ENCODE measurements at regions not wholly inside any gene's neighbourhood (a gene's known extent, or its start where the extent isn't known, plus 50 kb on each side); places are given as distances from the start of the nearest gene placed in this dataset.

DNA sequence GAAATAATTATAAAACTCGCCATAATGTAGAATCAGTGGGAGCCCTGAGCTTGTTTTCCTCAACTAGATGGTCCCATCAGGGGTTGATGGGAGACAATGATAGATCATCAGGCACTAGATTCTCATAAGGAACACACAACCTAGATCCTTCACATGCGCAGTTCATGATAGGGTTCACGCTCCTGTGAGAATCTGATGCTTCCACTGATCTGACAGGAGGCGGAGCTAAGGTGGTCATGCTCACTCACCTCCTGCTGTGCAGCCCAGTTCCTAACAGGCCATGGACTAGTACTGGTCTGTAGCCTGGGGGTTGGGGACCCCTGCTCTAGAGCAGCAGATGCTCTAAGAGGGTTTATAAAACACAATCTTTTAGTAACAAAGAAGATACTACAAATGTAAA lies 183.6 kb downstream of the ANXA2 start:
- DNase-seq (ENCODE audit: low read depth, low spot score) (no peak), ATAC-seq (no peak), FAIRE-seq (no peak)
- ChIA-PET CTCF (no interaction called here), RAD21 (ENCODE audit: unreplicated experiment) (no interaction called here), SMC1A (ENCODE audit: uncharacterized antibody, unreplicated experiment) (no interaction called here), POLR2A (no interaction called here)
- no TSS peak for BruUV-seq (replicated peaks)
- 61% methylated on average over 4 of the region's 4 CpGs for WGBS (ENCODE audit: insufficient coverage, insufficient replicate concordance, low lambda C conversion rate, missing lambda C conversion rate)
- Histone ChIP-seq H3K27ac (ENCODE audit: control insufficient read depth, insufficient read depth) (no peak overlapping the region), H4K20me1 (ENCODE audit: control insufficient read depth, insufficient read depth) (no peaks in the 10 kb centered on the region), H3K9me3 (replicated peaks; ENCODE audit: control insufficient read depth, insufficient read depth, low read length) (no peaks in the 10 kb centered on the region), H3K27me3 (replicated peaks in 1 of 2; ENCODE audit: control insufficient read depth in 2 of 2, insufficient read depth in 2 of 2, low read length in 1 of 2) (no peaks in the 10 kb centered on the region; a peak in 1 of 4 replicates), H3K79me2 (ENCODE audit: control insufficient read depth, insufficient read depth, low read length) (no peaks in the 10 kb centered on the region), H2AFZ (ENCODE audit: control insufficient read depth, low read depth, low read length) (no peak overlapping the region), H3K36me3 (ENCODE audit: control insufficient read depth in 2 of 2, insufficient read depth in 2 of 2, low read length in 1 of 2) (no peaks in the 10 kb centered on the region), H3K4me2 (ENCODE audit: control insufficient read depth, insufficient read depth) (no peak overlapping the region), H3K9ac (ENCODE audit: control insufficient read depth, insufficient read depth, low read length) (no peak overlapping the region), H3K4me1 (ENCODE audit: control insufficient read depth, insufficient read depth, low read length) (no peaks in the 10 kb centered on the region), H3K4me3 (no peak overlapping the region)
- in situ Hi-C loops (cut with MboI), result no loop called here
- intact Hi-C loops (cut with micrococcal nuclease; ENCODE audit: unreplicated experiment), result no loop called here
- TF ChIP-seq YBX1 (IDR thresholded peaks at IDR 0.05) (no peak), ZZZ3 (IDR thresholded peaks at IDR 0.05; ENCODE audit: control insufficient read depth, insufficient read length, low read depth) (no peak), MXI1 (IDR thresholded peaks at IDR 0.05; ENCODE audit: low read depth, low read length) (no peak), NFYB (IDR thresholded peaks at IDR 0.05; ENCODE audit: insufficient read depth, low read depth, low read length) (no peak), TCF3 (IDR thresholded peaks at IDR 0.05; ENCODE audit: borderline replicate concordance, insufficient read depth, low read depth, low read length) (no peak), HDAC6 (IDR thresholded peaks at IDR 0.05; ENCODE audit: unreplicated experiment) (no peak), FOXK2 (IDR thresholded peaks at IDR 0.05) (no peak), NFIC (IDR thresholded peaks at IDR 0.05; ENCODE audit: low read depth, low read length) (no peak), KDM1A (IDR thresholded peaks at IDR 0.05; ENCODE audit: borderline replicate concordance) (no peak), NR2C1 (IDR thresholded peaks at IDR 0.05) (no peak), LARP7 (IDR thresholded peaks at IDR 0.05) (no peak), SMARCA5 (IDR thresholded peaks at IDR 0.05) (no peak)

Data from GM12878 (cell line).